PFSK-1 (cell line): ENCODE measurements at regions not wholly inside any gene's neighbourhood (a gene's known extent, or its start where the extent isn't known, plus 50 kb on each side); places are given as distances from the start of the nearest gene placed in this dataset.

Source experiments
- FOXP2 ChIP-seq: optimal IDR thresholded peaks from 2 replicates; pipeline ENCODE3; 2011; ENCODE audit warnings: borderline replicate concordance, control low read depth, inconsistent platforms; ENCODE audit not compliant: insufficient read depth; ENCODE audit errors: extremely low read length, extremely low read depth
- POLR2AphosphoS5 ChIP-seq: IDR thresholded peaks from 2 replicates; pipeline ENCODE4 v1.6.1; 2012; ENCODE audit warnings: low read depth, mild to moderate bottlenecking, control low read depth, low read length, moderate library complexity
- REST ChIP-seq, 2 experiments: IDR thresholded peaks; 2 replicates each; pipeline versions ENCODE4 v1.6.1 to v1.8.0; 2011 to 2012; ENCODE audit warnings: low read depth in 2 of 2, low read length in 2 of 2, control low read depth in 1 of 2, inconsistent platforms in 1 of 2, mild to moderate bottlenecking in 1 of 2, moderate library complexity in 1 of 2; ENCODE audit not compliant: insufficient read depth in 1 of 2
- SIN3A ChIP-seq: IDR thresholded peaks from 2 replicates; pipeline ENCODE4 v1.6.1; 2012; ENCODE audit warnings: mild to moderate bottlenecking, low read length, moderate library complexity, borderline replicate concordance; ENCODE audit not compliant: insufficient read depth
- TAF1 ChIP-seq: IDR thresholded peaks from 2 replicates; pipeline ENCODE4 v1.6.1; 2012; ENCODE audit warnings: low read length, control low read depth, borderline replicate concordance; ENCODE audit not compliant: insufficient read depth

GRCh38 chr19:23986623-23987022, 71.9 kb downstream of the ZNF726 start:
- no peak for TF ChIP-seq REST (IDR thresholded peaks at IDR 0.05; ENCODE audit: insufficient read depth in 1 of 2, low read depth in 2 of 2, low read length in 2 of 2)
- no peak for TF ChIP-seq SIN3A
- TF ChIP-seq POLR2AphosphoS5 = no peak
- TF ChIP-seq FOXP2 = no peak
- TF ChIP-seq TAF1 = no peak

GRCh38 chr19:23991170-23991569, 76.5 kb downstream of the ZNF726 start:
- TF ChIP-seq POLR2AphosphoS5 (no peak), FOXP2 (no peak), SIN3A (no peak), REST (IDR thresholded peaks at IDR 0.05; ENCODE audit: insufficient read depth in 1 of 2, low read depth in 2 of 2, low read length in 2 of 2) (no peak)

GRCh38 chr19:23992348-23992747, 77.7 kb downstream of the ZNF726 start:
- no peak for TF ChIP-seq SIN3A
- TF ChIP-seq REST (IDR thresholded peaks at IDR 0.05; ENCODE audit: insufficient read depth in 1 of 2, low read depth in 2 of 2, low read length in 2 of 2) = no peak
- TF ChIP-seq POLR2AphosphoS5 = no peak
- no peak for TF ChIP-seq FOXP2
- no peak for TF ChIP-seq TAF1

- TF ChIP-seq FOXP2 (no peak), SIN3A (no peak), TAF1 (no peak), REST (IDR thresholded peaks at IDR 0.05; ENCODE audit: insufficient read depth in 1 of 2, low read depth in 2 of 2, low read length in 2 of 2) (no peak), POLR2AphosphoS5 (no peak)
Observed at GRCh38 chr19:23993440-23993839, 78.8 kb downstream of the ZNF726 start.

- TF ChIP-seq FOXP2 (no peak), TAF1 (no peak), REST (IDR thresholded peaks at IDR 0.05; ENCODE audit: insufficient read depth in 1 of 2, low read depth in 2 of 2, low read length in 2 of 2) (no peak), SIN3A (no peak), POLR2AphosphoS5 (no peak)
Observed at GRCh38 chr19:23996549-23996948, 81.9 kb downstream of the ZNF726 start.
